HCT116 (cell line): ENCODE measurements at regions not wholly inside any gene's neighbourhood (a gene's known extent, or its start where the extent isn't known, plus 50 kb on each side); places are given as distances from the start of the nearest gene placed in this dataset.
A peak's percentile ranks its signal among the peaks of the same experiment; 100 is the strongest.

Experiments used
- ATAC-seq: fragments of 200-7000 bp; cut with Tn5 transposase; 2 replicates; pipeline ENCODE4 v1.9.1; 2020; ENCODE audit warnings: mild to moderate bottlenecking, moderate library complexity
- BruUV-seq: library from RNA; stranded (reverse); fragments of 400-500 nt; replicated peaks from 2 replicates; lab custom pipeline; 2021; lab: Mats Ljungman, UMichigan
- CTCF ChIA-PET: fragments of 300-600 bp; sonication (Branson Sonifier 250); formaldehyde crosslinking; loops from one replicate; lab custom pipeline; 2021; ENCODE audit warnings: antibody characterized with exemption; lab: Charles Lee
- POLR2A ChIA-PET: fragments of 300-600, 350-600 bp; sonication (Branson Sonifier 250); formaldehyde crosslinking; loops from one replicate; lab custom pipeline; 2021; ENCODE audit warnings: antibody characterized with exemption; lab: Charles Lee
- RAD21 ChIA-PET, 2 experiments: fragments of 300-600 bp; sonication (Branson Sonifier 250); formaldehyde crosslinking; loops; one replicate each; lab custom pipeline; 2023; ENCODE audit warnings: low total read pairs in 2 of 2; ENCODE audit not compliant: uncharacterized antibody in 2 of 2, unreplicated experiment in 2 of 2, low non-redundant PET in 1 of 2; lab: Charles Lee
- DNase-seq: peaks from one replicate; pipeline ENCODE4 v3.0.0-alpha.2; 2010; ENCODE audit warnings: low read depth, low spot score
- H2AFZ ChIP-seq: fragments of 200-600 bp; shearing (Covaris generic), sonication (generic); 2 replicates; pipeline ENCODE4 v1.6.1; 2017; ENCODE audit warnings: low read depth, mixed run types, mixed read lengths, antibody characterized with exemption, low read length; ENCODE audit not compliant: poor library complexity, severe bottlenecking
- H3K27ac ChIP-seq: 2 replicates; pipeline ENCODE4 v1.5.1; 2012; ENCODE audit warnings: low read depth, low read length
- H3K27me3 ChIP-seq: fragments of 200-600 bp; sonication (generic); 2 replicates; pipeline ENCODE4 v1.6.1; 2016; ENCODE audit warnings: mixed run types, low read length, mixed read lengths; ENCODE audit not compliant: insufficient read depth
- H3K36me3 ChIP-seq, 2 experiments: fragments of 200-500 bp in 1 of 2; fragments of 200-600 bp in 1 of 2; sonication (Bioruptor generic) in 1 of 2; sonication (generic) in 1 of 2; 2 replicates each; pipeline versions ENCODE4 v1.5.1 to v1.6.1; 2014 to 2016; ENCODE audit warnings: low read length in 2 of 2, inconsistent platforms in 1 of 2, mixed read lengths in 1 of 2, mixed run types in 1 of 2; ENCODE audit not compliant: insufficient read depth in 2 of 2, control insufficient read depth in 1 of 2
- H3K4me1 ChIP-seq, 2 experiments: fragments of 200-600 bp in 1 of 2; sonication (generic) in 1 of 2; 2 replicates each; pipeline versions ENCODE4 v1.5.1 to v1.6.1; 2012 to 2017; ENCODE audit warnings: low read length in 2 of 2, inconsistent platforms in 1 of 2, mild to moderate bottlenecking in 1 of 2, mixed read lengths in 1 of 2, mixed run types in 1 of 2, moderate library complexity in 1 of 2; ENCODE audit not compliant: insufficient read depth in 2 of 2, control insufficient read depth in 1 of 2
- H3K4me2 ChIP-seq: fragments of 200-600 bp; sonication (generic); 2 replicates; pipeline ENCODE4 v1.6.1; 2017; ENCODE audit warnings: mixed run types, low read length, mixed read lengths
- H3K4me3 ChIP-seq, 2 experiments: fragments of 200-600 bp in 1 of 2; sonication (generic) in 1 of 2; replicated peaks in 1 of 2; 2 replicates each; pipeline ENCODE4 v1.5.1; 2011 to 2016; ENCODE audit warnings: low read length in 2 of 2, control low read depth in 1 of 2, low read depth in 1 of 2, mild to moderate bottlenecking in 1 of 2, mixed read lengths in 1 of 2, mixed run types in 1 of 2
- H3K79me2 ChIP-seq: fragments of 200-600 bp; sonication (generic); 2 replicates; pipeline ENCODE4 v1.6.1; 2017; ENCODE audit warnings: mild to moderate bottlenecking, mixed run types, low read length, moderate library complexity, mixed read lengths; ENCODE audit not compliant: insufficient read depth
- H3K9ac ChIP-seq: fragments of 200-600 bp; sonication (generic); 2 replicates; pipeline ENCODE4 v1.6.1; 2016; ENCODE audit warnings: low read length, mixed read lengths
- H3K9me2 ChIP-seq: fragments of 200-600 bp; sonication (generic), shearing (Covaris generic); 2 replicates; pipeline ENCODE4 v1.6.1; 2017; ENCODE audit warnings: mixed run types, mild to moderate bottlenecking, moderate library complexity; ENCODE audit not compliant: insufficient read depth
- H3K9me3 ChIP-seq, 2 experiments: fragments of 200-500 bp in 1 of 2; fragments of 200-600 bp in 1 of 2; sonication (Bioruptor generic) in 1 of 2; sonication (generic) in 1 of 2; 2 replicates each; pipeline ENCODE4 v1.6.1; 2014 to 2017; ENCODE audit warnings: low read length in 2 of 2, mixed read lengths in 2 of 2, inconsistent platforms in 1 of 2, low read depth in 1 of 2, mild to moderate bottlenecking in 1 of 2, mixed run types in 1 of 2, moderate library complexity in 1 of 2; ENCODE audit not compliant: control insufficient read depth in 1 of 2, insufficient read depth in 1 of 2
- H4K20me1 ChIP-seq: fragments of 200-600 bp; sonication (generic), shearing (Covaris generic); 2 replicates; pipeline ENCODE4 v1.6.1; 2017; ENCODE audit warnings: mixed run types, mild to moderate bottlenecking, moderate library complexity; ENCODE audit not compliant: insufficient read depth
- ATF3 ChIP-seq: IDR thresholded peaks from 2 replicates; pipeline ENCODE4 v1.6.1; 2012
- EGR1 ChIP-seq: IDR thresholded peaks from 2 replicates; pipeline ENCODE4 v1.6.1; 2012; ENCODE audit warnings: low read depth
- EZH2 ChIP-seq: fragments of 200-600 bp; sonication (generic); IDR thresholded peaks from 2 replicates; pipeline ENCODE4 v1.6.1; 2017; ENCODE audit warnings: antibody characterized with exemption, mixed run types
- EZH2phosphoT487 ChIP-seq: fragments of 200-600 bp; IDR thresholded peaks from 2 replicates; pipeline ENCODE4 v1.6.1; 2018; ENCODE audit warnings: antibody characterized with exemption, borderline replicate concordance
- FOSL1 ChIP-seq: IDR thresholded peaks from 2 replicates; pipeline ENCODE4 v1.6.1; 2012; ENCODE audit warnings: low read depth
- JUND ChIP-seq: IDR thresholded peaks from 2 replicates; pipeline ENCODE4 v1.6.1; 2012
- MAX ChIP-seq: IDR thresholded peaks from 2 replicates; pipeline ENCODE4 v1.6.1; 2012
- POLR2AphosphoS5 ChIP-seq: IDR thresholded peaks from 2 replicates; pipeline ENCODE4 v1.6.1; 2011; ENCODE audit warnings: mild to moderate bottlenecking, low read depth, low read length, moderate library complexity
- REST ChIP-seq: IDR thresholded peaks from 2 replicates; pipeline ENCODE4 v1.6.1; 2012; ENCODE audit warnings: low read depth
- SRF ChIP-seq: IDR thresholded peaks from 2 replicates; pipeline ENCODE4 v1.6.1; 2012; ENCODE audit warnings: low read depth
- YY1 ChIP-seq: IDR thresholded peaks from 2 replicates; pipeline ENCODE4 v1.6.1; 2011; ENCODE audit warnings: low read length, low read depth, moderate library complexity, mild to moderate bottlenecking; ENCODE audit not compliant: insufficient replicate concordance; ENCODE audit errors: extremely low read depth
- ZBTB33 ChIP-seq: IDR thresholded peaks from 2 replicates; pipeline ENCODE4 v1.6.1; 2011; ENCODE audit warnings: mild to moderate bottlenecking, low read length, moderate library complexity; ENCODE audit not compliant: insufficient replicate concordance; ENCODE audit errors: extremely low read depth
- ZNF274 ChIP-seq: fragments of 200-500 bp; sonication (Bioruptor generic); IDR thresholded peaks from 2 replicates; pipeline ENCODE4 v1.6.1; 2014; ENCODE audit warnings: mild to moderate bottlenecking, low read depth, low read length, inconsistent platforms
- intact Hi-C: fragments of 100-400 bp; cut with micrococcal nuclease; formaldehyde crosslinking; loops from 2 replicates; pipeline ENCODE4 v1.10.0; 2022

- peak overlapping the region; percentile 26; the same call in 1 of the 2 replicates for H3K4me2 ChIP-seq
- H2AFZ ChIP-seq: no peak overlapping the region
- RAD21 ChIA-PET: no interaction called here
- H3K4me1 ChIP-seq: peaks cover 6 to 12% of the 10 kb centered on the region in 2 experiments
- H3K79me2 ChIP-seq: no peaks in the 10 kb centered on the region
- BruUV-seq: no TSS peak
- no peaks in the 10 kb centered on the region for H4K20me1 ChIP-seq
- no peak overlapping the region for H3K9ac ChIP-seq
- CTCF ChIA-PET: no interaction called here
- ATAC-seq: 0 out of 2 replicates have a peak, but pooled peaks have one; percentile 20
- no peak overlapping the region for H3K27ac ChIP-seq
- peaks cover 0 to 9% of the 10 kb centered on the region in 2 experiments; a peak in 2 of 4 replicates for H3K9me3 ChIP-seq
- no peak overlapping the region for H3K4me3 ChIP-seq
- TF ChIP-seq YY1 (no peak), REST (no peak), ATF3 (no peak), JUND (no peak), ZNF274 (no peak), ZBTB33 (no peak), EGR1 (no peak), SRF (no peak), EZH2phosphoT487 (no peak), FOSL1 (no peak), MAX (no peak), POLR2AphosphoS5 (no peak), EZH2 (no peak)
- POLR2A ChIA-PET: no interaction called here
- no peaks in the 10 kb centered on the region for H3K27me3 ChIP-seq
- H3K36me3 ChIP-seq: no peaks in the 10 kb centered on the region
- DNase-seq: no peak
- intact Hi-C loops: no loop called here
- H3K9me2 ChIP-seq: no peaks in the 10 kb centered on the region
Measured at GRCh38 chr12:100688451-100688864, 106.1 kb upstream of the ANO4 start.
